Fibroblast of mammary gland (primary cell): ENCODE measurements at regions not wholly inside any gene's neighbourhood (a gene's known extent, or its start where the extent isn't known, plus 50 kb on each side); places are given as distances from the start of the nearest gene placed in this dataset.

Source experiments
- DNase-seq: peaks from one replicate; pipeline ENCODE4 v3.0.0-alpha.2; 2010; ENCODE audit warnings: low read depth
- H3K4me3 ChIP-seq: 2 replicates; pipeline ENCODE4 v1.5.1; 2011; ENCODE audit warnings: low read depth, mild to moderate bottlenecking, low read length, moderate library complexity; ENCODE audit not compliant: control insufficient read depth
- CTCF ChIP-seq: conservative IDR thresholded peaks from 2 replicates; pipeline ENCODE4 v1.5.1; 2011; ENCODE audit warnings: low read depth, low read length, inconsistent platforms; ENCODE audit not compliant: control insufficient read depth, insufficient read depth

GRCh38 chrX:95059909-95060308 lies 1385.9 kb downstream of the FAM133A start:
- no peak overlapping the region for H3K4me3 ChIP-seq
- no peak for DNase-seq
- no peak for TF ChIP-seq CTCF

- no peak overlapping the region for H3K4me3 ChIP-seq
- DNase-seq: peak; percentile 44
- no peak for TF ChIP-seq CTCF
Observed at GRCh38 chrX:95063554-95063953, 1389.5 kb downstream of the FAM133A start.

- no peak for DNase-seq
- no peak for TF ChIP-seq CTCF
- H3K4me3 ChIP-seq: no peak overlapping the region
Observed at GRCh38 chrX:95065151-95065550, 1391.1 kb downstream of the FAM133A start.

- DNase-seq: peak; percentile 11
- no peak overlapping the region for H3K4me3 ChIP-seq
- peak; percentile 45 for TF ChIP-seq CTCF
Observed at GRCh38 chrX:95071052-95071451, 1397.0 kb downstream of the FAM133A start.

- DNase-seq: no peak
- H3K4me3 ChIP-seq: no peak overlapping the region
- no peak for TF ChIP-seq CTCF
Observed at GRCh38 chrX:95071621-95072020, 1397.6 kb downstream of the FAM133A start.

GRCh38 chrX:95076449-95076848 lies 1402.4 kb downstream of the FAM133A start:
- peak; percentile 74 for TF ChIP-seq CTCF
- H3K4me3 ChIP-seq: no peak overlapping the region
- peak; percentile 60 for DNase-seq

GRCh38 chrX:95101851-95102390 lies 1427.9 kb downstream of the FAM133A start:
- no peak for DNase-seq
- H3K4me3 ChIP-seq: no peak overlapping the region
- TF ChIP-seq CTCF: no peak
